Neutrophil (primary cell): ENCODE measurements at regions not wholly inside any gene's neighbourhood (a gene's known extent, or its start where the extent isn't known, plus 50 kb on each side); places are given as distances from the start of the nearest gene placed in this dataset.

Source experiments
- H3K27ac ChIP-seq: fragments of 200-600 bp; sonication (generic); 2 replicates; pipeline ENCODE4 v1.5.1; 2016; ENCODE audit warnings: mild to moderate bottlenecking, moderate library complexity
- H3K27me3 ChIP-seq: fragments of 200-600 bp; sonication (generic); 2 replicates; pipeline ENCODE4 v1.6.0; 2016; ENCODE audit warnings: mild to moderate bottlenecking
- H3K36me3 ChIP-seq: fragments of 200-600 bp; sonication (generic); 2 replicates; pipeline ENCODE4 v1.5.1; 2017
- H3K4me1 ChIP-seq, 2 experiments: fragments of 200-600 bp in 1 of 2; sonication (generic) in 1 of 2; 1 replicate in 1 of 2; 2 replicates in 1 of 2; pipeline versions ENCODE4 v1.5.1 to v1.6.1; 2013 to 2016; ENCODE audit warnings: low read depth in 1 of 2, low read length in 1 of 2, mild to moderate bottlenecking in 1 of 2, moderate library complexity in 1 of 2; ENCODE audit not compliant: control insufficient read depth in 1 of 2, insufficient read depth in 1 of 2
- H3K4me3 ChIP-seq, 2 experiments: fragments of 200-600 bp in 1 of 2; sonication (generic) in 1 of 2; 1 replicate in 1 of 2; 2 replicates in 1 of 2; pipeline ENCODE4 v1.5.1; 2013 to 2016; ENCODE audit warnings: low read depth in 1 of 2, low read length in 1 of 2, mild to moderate bottlenecking in 1 of 2, moderate library complexity in 1 of 2
- H3K9me3 ChIP-seq: fragments of 200-600 bp; sonication (generic); 2 replicates; pipeline ENCODE4 v1.5.1; 2016
- TF ChIP-seq, protein P1 (sequence below): fragments of 200-600 bp; sonication (generic); IDR thresholded peaks from 2 replicates; pipeline ENCODE4 v1.5.1; 2016; ENCODE audit warnings: antibody characterized with exemption

DNA sequence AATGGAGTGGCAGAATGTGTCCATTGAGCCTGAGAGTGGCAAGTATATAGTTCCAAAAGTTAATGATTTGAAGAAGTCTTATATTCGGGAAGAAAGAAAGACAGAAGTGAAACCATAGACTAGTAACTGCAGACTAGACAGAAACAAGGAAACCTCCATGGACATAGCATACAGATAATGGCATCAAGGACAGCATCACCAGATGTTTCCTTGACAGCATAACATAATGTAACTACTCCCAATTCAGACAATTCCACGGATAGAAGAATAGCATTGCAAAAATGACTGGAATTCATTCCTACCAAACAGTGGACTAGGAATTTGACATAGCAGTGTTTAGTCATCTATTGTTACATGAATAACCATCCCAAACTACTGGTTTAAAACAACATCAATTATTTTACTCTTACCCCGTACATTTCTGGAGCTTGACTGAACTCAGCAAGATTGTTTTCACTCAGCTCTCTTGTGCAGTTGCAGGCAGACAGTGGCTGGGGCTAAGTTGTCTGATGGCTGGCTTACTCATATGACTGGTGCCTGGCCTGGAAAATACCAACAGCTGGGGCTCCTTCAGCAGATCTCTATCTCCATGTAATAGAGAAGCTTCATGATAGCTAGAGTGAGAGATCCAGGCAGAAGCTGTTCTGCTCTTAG is 109.7 kb upstream of the GADL1 start:
- no peaks in the 10 kb centered on the region for H3K9me3 ChIP-seq
- TF ChIP-seq, protein P1, sequence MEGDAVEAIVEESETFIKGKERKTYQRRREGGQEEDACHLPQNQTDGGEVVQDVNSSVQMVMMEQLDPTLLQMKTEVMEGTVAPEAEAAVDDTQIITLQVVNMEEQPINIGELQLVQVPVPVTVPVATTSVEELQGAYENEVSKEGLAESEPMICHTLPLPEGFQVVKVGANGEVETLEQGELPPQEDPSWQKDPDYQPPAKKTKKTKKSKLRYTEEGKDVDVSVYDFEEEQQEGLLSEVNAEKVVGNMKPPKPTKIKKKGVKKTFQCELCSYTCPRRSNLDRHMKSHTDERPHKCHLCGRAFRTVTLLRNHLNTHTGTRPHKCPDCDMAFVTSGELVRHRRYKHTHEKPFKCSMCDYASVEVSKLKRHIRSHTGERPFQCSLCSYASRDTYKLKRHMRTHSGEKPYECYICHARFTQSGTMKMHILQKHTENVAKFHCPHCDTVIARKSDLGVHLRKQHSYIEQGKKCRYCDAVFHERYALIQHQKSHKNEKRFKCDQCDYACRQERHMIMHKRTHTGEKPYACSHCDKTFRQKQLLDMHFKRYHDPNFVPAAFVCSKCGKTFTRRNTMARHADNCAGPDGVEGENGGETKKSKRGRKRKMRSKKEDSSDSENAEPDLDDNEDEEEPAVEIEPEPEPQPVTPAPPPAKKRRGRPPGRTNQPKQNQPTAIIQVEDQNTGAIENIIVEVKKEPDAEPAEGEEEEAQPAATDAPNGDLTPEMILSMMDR, result no peak
- no peak overlapping the region for H3K4me3 ChIP-seq
- no peaks in the 10 kb centered on the region for H3K4me1 ChIP-seq
- no peak overlapping the region for H3K27ac ChIP-seq
- no peaks in the 10 kb centered on the region for H3K27me3 ChIP-seq
- H3K36me3 ChIP-seq, result no peaks in the 10 kb centered on the region

DNA sequence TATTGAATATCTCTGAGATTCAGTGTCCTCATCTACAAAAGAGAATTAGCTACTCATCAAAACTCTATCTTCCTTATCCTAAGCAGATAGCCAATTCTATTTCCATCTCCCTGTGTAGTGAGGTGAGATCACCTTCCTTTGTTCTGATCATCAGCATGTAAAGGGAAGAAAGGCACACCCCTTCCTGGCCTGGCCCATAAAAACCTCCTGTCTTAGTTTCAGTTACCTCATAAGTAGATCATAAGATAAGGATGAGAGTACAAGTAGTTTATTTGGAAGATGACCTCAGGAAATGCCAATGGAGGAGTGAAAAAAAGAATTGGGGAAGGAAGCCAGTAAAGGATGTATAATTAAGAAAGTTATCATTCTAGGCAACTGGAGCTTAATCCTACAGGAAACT is 114.5 kb upstream of the GADL1 start:
- Histone ChIP-seq H3K9me3 (no peaks in the 10 kb centered on the region), H3K4me3 (no peak overlapping the region), H3K36me3 (no peaks in the 10 kb centered on the region), H3K27me3 (no peaks in the 10 kb centered on the region), H3K4me1 (peaks cover 7 to 18% of the 10 kb centered on the region in 2 experiments), H3K27ac (no peak overlapping the region)
- TF ChIP-seq, protein P1, result no peak

DNA sequence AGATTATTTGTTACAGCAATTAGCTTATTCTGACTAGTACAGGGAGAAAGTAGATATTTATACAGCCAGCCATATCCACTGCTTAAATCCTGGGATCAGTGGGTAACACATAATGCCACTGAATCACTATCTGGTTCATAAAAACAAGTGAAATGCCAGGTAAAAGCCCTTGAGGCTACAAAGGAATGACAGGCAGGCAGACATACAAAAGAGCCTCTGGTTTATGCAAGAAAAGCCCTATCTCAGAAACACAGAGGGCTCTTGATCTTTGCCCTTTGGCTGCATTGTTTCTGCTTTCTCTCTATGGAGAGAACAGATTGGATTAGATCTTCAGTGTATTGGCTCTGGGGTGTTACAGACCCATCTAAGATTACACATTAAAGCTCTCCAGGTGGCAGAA is 115.4 kb upstream of the GADL1 start:
- Histone ChIP-seq H3K27ac (no peak overlapping the region), H3K9me3 (no peaks in the 10 kb centered on the region), H3K27me3 (no peaks in the 10 kb centered on the region), H3K36me3 (no peaks in the 10 kb centered on the region), H3K4me1 (peaks cover 7 to 18% of the 10 kb centered on the region in 2 experiments), H3K4me3 (no peak overlapping the region)
- TF ChIP-seq, protein P1, result no peak

DNA sequence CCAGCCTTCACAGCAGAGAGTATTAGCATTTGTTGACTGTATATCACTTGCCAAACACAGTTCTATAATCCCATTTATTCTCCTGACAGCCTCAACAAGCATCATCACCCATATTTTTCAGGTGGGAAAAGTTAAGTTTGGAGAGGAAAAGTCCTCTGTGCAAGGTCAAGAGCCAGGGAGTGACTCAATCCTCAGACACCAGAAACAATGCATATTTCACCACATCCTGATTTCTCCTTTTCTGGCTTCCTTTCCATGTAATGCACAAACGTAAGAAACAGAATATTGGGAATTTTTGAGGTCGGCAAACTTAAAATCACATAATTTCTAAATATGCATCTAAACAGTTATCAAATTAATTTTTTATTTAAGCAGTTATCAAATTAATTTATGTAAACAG is 116.0 kb upstream of the GADL1 start:
- TF ChIP-seq, protein P1, result no peak
- Histone ChIP-seq H3K4me3 (no peak overlapping the region), H3K36me3 (no peaks in the 10 kb centered on the region), H3K4me1 (peaks cover 7 to 18% of the 10 kb centered on the region in 2 experiments), H3K27ac (no peak overlapping the region), H3K9me3 (no peaks in the 10 kb centered on the region), H3K27me3 (no peaks in the 10 kb centered on the region)

DNA sequence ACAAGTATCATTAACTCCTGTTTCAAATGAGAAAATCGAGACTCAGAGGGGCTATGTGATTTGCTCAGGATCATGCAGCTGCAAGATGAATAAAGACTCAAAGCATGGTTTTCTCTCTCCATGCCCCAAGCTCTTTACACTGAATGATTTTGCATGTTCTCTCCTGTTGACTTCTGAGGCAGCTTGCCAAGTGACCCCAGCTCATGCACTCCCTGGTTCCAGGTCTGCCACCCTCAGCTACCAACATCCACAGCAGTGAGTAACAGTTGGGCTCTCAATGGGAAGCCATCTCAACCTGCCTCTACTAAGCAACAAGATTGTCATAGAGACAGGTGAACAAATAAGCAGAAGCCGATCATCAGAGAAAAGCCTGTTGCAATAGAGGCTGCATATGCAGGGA is 116.9 kb upstream of the GADL1 start:
- TF ChIP-seq, protein P1, result no peak
- Histone ChIP-seq H3K4me3 (no peak overlapping the region), H3K27me3 (no peaks in the 10 kb centered on the region), H3K4me1 (peaks cover 7 to 18% of the 10 kb centered on the region in 2 experiments), H3K27ac (no peak overlapping the region), H3K9me3 (no peaks in the 10 kb centered on the region), H3K36me3 (no peaks in the 10 kb centered on the region)
